Osteocyte (in vitro differentiated cells): ENCODE measurements at regions not wholly inside any gene's neighbourhood (a gene's known extent, or its start where the extent isn't known, plus 50 kb on each side); places are given as distances from the start of the nearest gene placed in this dataset.
"Not testable (repeated sequence)": the region's sequence is repeated elsewhere in the genome, so short reads cannot be mapped to it uniquely, and the experiment has no call there.

Experiments
- DNase-seq: peaks from one replicate; pipeline ENCODE4 v3.0.0; 2021; ENCODE audit warnings: mixed read lengths; ENCODE audit not compliant: unreplicated experiment; ENCODE audit errors: extremely low spot score
- H3K27ac Mint-ChIP-seq: one replicate; pipeline ENCODE4 v1.8.0; 2021; ENCODE audit warnings: mild to moderate bottlenecking, mixed read lengths; ENCODE audit not compliant: unreplicated experiment
- H3K27me3 Mint-ChIP-seq: one replicate; pipeline ENCODE4 v1.8.0; 2021; ENCODE audit warnings: mixed read lengths; ENCODE audit not compliant: unreplicated experiment
- H3K36me3 Mint-ChIP-seq: one replicate; pipeline ENCODE4 v1.8.0; 2021; ENCODE audit warnings: mixed read lengths; ENCODE audit not compliant: unreplicated experiment
- H3K4me1 Mint-ChIP-seq: one replicate; pipeline ENCODE4 v1.8.0; 2021; ENCODE audit warnings: mixed read lengths; ENCODE audit not compliant: unreplicated experiment
- H3K4me3 Mint-ChIP-seq: one replicate; pipeline ENCODE4 v1.8.0; 2021; ENCODE audit warnings: mild to moderate bottlenecking, moderate library complexity, mixed read lengths; ENCODE audit not compliant: unreplicated experiment
- H3K9me3 Mint-ChIP-seq: one replicate; pipeline ENCODE4 v1.8.0; 2021; ENCODE audit warnings: mixed read lengths; ENCODE audit not compliant: unreplicated experiment
- CTCF ChIP-seq: fragments of 200-600 bp; sonication (generic); IDR thresholded peaks from 2 replicates; pipeline ENCODE4 v1.5.0; 2021; ENCODE audit warnings: antibody characterized with exemption, mild to moderate bottlenecking, moderate library complexity

GRCh38 chr5:60495644-60496520 is 204.1 kb downstream of the DEPDC1B start:
- H3K36me3 Mint-ChIP-seq = no peaks in the 10 kb centered on the region
- no peaks in the 10 kb centered on the region for H3K27me3 Mint-ChIP-seq
- DNase-seq = no peak
- no peak for TF ChIP-seq CTCF
- H3K9me3 Mint-ChIP-seq = no peaks in the 10 kb centered on the region
- H3K4me1 Mint-ChIP-seq = peaks cover 75% of the 10 kb centered on the region
- H3K4me3 Mint-ChIP-seq = peak overlapping the region; percentile 36
- peak overlapping the region; percentile 87 for H3K27ac Mint-ChIP-seq

GRCh38 chr5:60494635-60495034 is 205.3 kb downstream of the DEPDC1B start:
- peaks cover 86% of the 10 kb centered on the region for H3K4me1 Mint-ChIP-seq
- no peaks in the 10 kb centered on the region for H3K36me3 Mint-ChIP-seq
- DNase-seq = no peak
- H3K9me3 Mint-ChIP-seq = no peaks in the 10 kb centered on the region
- no peaks in the 10 kb centered on the region for H3K27me3 Mint-ChIP-seq
- H3K4me3 Mint-ChIP-seq = no peak overlapping the region
- H3K27ac Mint-ChIP-seq = peak overlapping the region; percentile 27
- TF ChIP-seq CTCF = no peak

- Mint-ChIP-seq H3K27ac (peak overlapping the region; percentile 27), H3K4me1 (peaks cover 88% of the 10 kb centered on the region), H3K9me3 (no peaks in the 10 kb centered on the region), H3K27me3 (no peaks in the 10 kb centered on the region), H3K36me3 (no peaks in the 10 kb centered on the region), H3K4me3 (no peak overlapping the region)
- no peak for TF ChIP-seq CTCF
- DNase-seq = no peak
Observed at GRCh38 chr5:60494144-60494543, 205.8 kb downstream of the DEPDC1B start.

GRCh38 chr5:60493372-60493771 is 206.6 kb downstream of the DEPDC1B start:
- TF ChIP-seq CTCF = no peak
- peak overlapping the region; percentile 63 for H3K27ac Mint-ChIP-seq
- peaks cover 88% of the 10 kb centered on the region for H3K4me1 Mint-ChIP-seq
- H3K9me3 Mint-ChIP-seq = no peaks in the 10 kb centered on the region
- H3K36me3 Mint-ChIP-seq = no peaks in the 10 kb centered on the region
- no peaks in the 10 kb centered on the region for H3K27me3 Mint-ChIP-seq
- DNase-seq = no peak
- no peak overlapping the region for H3K4me3 Mint-ChIP-seq

GRCh38 chr5:60492958-60493357 is 207.0 kb downstream of the DEPDC1B start:
- DNase-seq = no peak
- no peaks in the 10 kb centered on the region for H3K27me3 Mint-ChIP-seq
- H3K36me3 Mint-ChIP-seq = no peaks in the 10 kb centered on the region
- no peak overlapping the region for H3K4me3 Mint-ChIP-seq
- TF ChIP-seq CTCF = no peak
- peak overlapping the region; percentile 63 for H3K27ac Mint-ChIP-seq
- no peaks in the 10 kb centered on the region for H3K9me3 Mint-ChIP-seq
- peaks cover 88% of the 10 kb centered on the region for H3K4me1 Mint-ChIP-seq

GRCh38 chr5:60492358-60492757 is 207.6 kb downstream of the DEPDC1B start:
- H3K27ac Mint-ChIP-seq, H3K9me3 Mint-ChIP-seq, H3K4me3 Mint-ChIP-seq, DNase-seq, H3K36me3 Mint-ChIP-seq, H3K27me3 Mint-ChIP-seq: not testable (repeated sequence)
- H3K4me1 Mint-ChIP-seq = peaks cover 88% of the 10 kb centered on the region
